ENCODE measurements at regions not wholly inside any gene's neighbourhood (a gene's known extent, or its start where the extent isn't known, plus 50 kb on each side); places are given as distances from the start of the nearest gene placed in this dataset.

GRCh38 chr4:156662921-156663320 is 308.7 kb downstream of the PDGFC start:
- Mint-ChIP-seq H3K4me3 (no peak overlapping the region), H3K4me1 (peaks cover 7% of the 10 kb centered on the region; the same call in 2 of the 3 replicates), H3K36me3 (ENCODE audit: low read depth) (no peaks in the 10 kb centered on the region), H3K27ac (no peak overlapping the region), H3K9me3 (no peaks in the 10 kb centered on the region), H3K27me3 (ENCODE audit: insufficient read depth, low read depth, poor library complexity) (no peaks in the 10 kb centered on the region)
- H3K4me2 ChIP-seq: no peak overlapping the region
- H4K20me1 ChIP-seq (replicated peaks; ENCODE audit: insufficient read depth): no peaks in the 10 kb centered on the region
- no peak overlapping the region for H3K27ac ChIP-seq (ENCODE audit: low read depth)
- no peak overlapping the region for H2AFZ ChIP-seq
- DNase-seq (ENCODE audit: low spot score) (no peak), ATAC-seq (no peak)
- H3K27me3 ChIP-seq (ENCODE audit: insufficient read depth): no peaks in the 10 kb centered on the region
- H3K9me2 ChIP-seq (ENCODE audit: insufficient read depth): no peaks in the 10 kb centered on the region
- H3K4me1 ChIP-seq (ENCODE audit: insufficient read depth): no peaks in the 10 kb centered on the region; the same call in 1 of the 2 replicates
- TF ChIP-seq JUNB (IDR thresholded peaks at IDR 0.05; ENCODE audit: unreplicated experiment) (no peak), STAT1 (IDR thresholded peaks at IDR 0.05; ENCODE audit: unreplicated experiment) (no peak), ETS1 (IDR thresholded peaks at IDR 0.05) (no peak), ZNF331 (CRISPR knock-in tag; IDR thresholded peaks at IDR 0.05; ENCODE audit: low read depth) (no peak), CREB1 (CRISPR knock-in tag; IDR thresholded peaks at IDR 0.05; ENCODE audit: low read depth) (no peak), ZNF114 (CRISPR knock-in tag; IDR thresholded peaks at IDR 0.05) (no peak), NANOG (IDR thresholded peaks at IDR 0.05; ENCODE audit: borderline replicate concordance) (no peak), REST (IDR thresholded peaks at IDR 0.05; ENCODE audit: unreplicated experiment) (no peak), ZNF462 (CRISPR knock-in tag; IDR thresholded peaks at IDR 0.05) (no peak), EZH2phosphoT487 (IDR thresholded peaks at IDR 0.05; ENCODE audit: unreplicated experiment) (no peak), EZH2 (IDR thresholded peaks at IDR 0.05; ENCODE audit: low read depth, unreplicated experiment) (no peak), POLR2AphosphoS5 (IDR thresholded peaks at IDR 0.05; ENCODE audit: low read depth) (no peak)
- TF ChIP-seq, protein P1, sequence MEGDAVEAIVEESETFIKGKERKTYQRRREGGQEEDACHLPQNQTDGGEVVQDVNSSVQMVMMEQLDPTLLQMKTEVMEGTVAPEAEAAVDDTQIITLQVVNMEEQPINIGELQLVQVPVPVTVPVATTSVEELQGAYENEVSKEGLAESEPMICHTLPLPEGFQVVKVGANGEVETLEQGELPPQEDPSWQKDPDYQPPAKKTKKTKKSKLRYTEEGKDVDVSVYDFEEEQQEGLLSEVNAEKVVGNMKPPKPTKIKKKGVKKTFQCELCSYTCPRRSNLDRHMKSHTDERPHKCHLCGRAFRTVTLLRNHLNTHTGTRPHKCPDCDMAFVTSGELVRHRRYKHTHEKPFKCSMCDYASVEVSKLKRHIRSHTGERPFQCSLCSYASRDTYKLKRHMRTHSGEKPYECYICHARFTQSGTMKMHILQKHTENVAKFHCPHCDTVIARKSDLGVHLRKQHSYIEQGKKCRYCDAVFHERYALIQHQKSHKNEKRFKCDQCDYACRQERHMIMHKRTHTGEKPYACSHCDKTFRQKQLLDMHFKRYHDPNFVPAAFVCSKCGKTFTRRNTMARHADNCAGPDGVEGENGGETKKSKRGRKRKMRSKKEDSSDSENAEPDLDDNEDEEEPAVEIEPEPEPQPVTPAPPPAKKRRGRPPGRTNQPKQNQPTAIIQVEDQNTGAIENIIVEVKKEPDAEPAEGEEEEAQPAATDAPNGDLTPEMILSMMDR (conservative IDR thresholded peaks at IDR 0.05; ENCODE audit: low read depth in 2 of 2): no peak
- no peaks in the 10 kb centered on the region for H3K79me2 ChIP-seq (replicated peaks; ENCODE audit: insufficient read depth)
- H3F3A ChIP-seq (replicated peaks; ENCODE audit: low read depth): no peaks in the 10 kb centered on the region
- no peaks in the 10 kb centered on the region for H3K36me3 ChIP-seq (ENCODE audit: insufficient read depth)
- no peak overlapping the region for H3K4me3 ChIP-seq

All from GM23338 (cell line).